H1 (cell line): ENCODE measurements at regions not wholly inside any gene's neighbourhood (a gene's known extent, or its start where the extent isn't known, plus 50 kb on each side); places are given as distances from the start of the nearest gene placed in this dataset.

Source experiments
- CTCF ChIA-PET: fragments of 300-600 bp; sonication (Branson Sonifier 250); formaldehyde crosslinking; loops from one replicate; lab custom pipeline; 2021; ENCODE audit not compliant: partially characterized antibody; lab: Charles Lee
- POLR2A ChIA-PET: fragments of 300-600 bp; sonication (Branson Sonifier 250); formaldehyde crosslinking; loops from one replicate; lab custom pipeline; 2021; ENCODE audit warnings: inconsistent platforms; ENCODE audit not compliant: partially characterized antibody; lab: Charles Lee
- DNase-seq, 2 experiments: peaks; one replicate each; pipeline versions ENCODE4 v3.0.0 to v3.0.0-alpha.2; 2010 to 2022; ENCODE audit warnings: low spot score in 2 of 2, low read depth in 1 of 2, mixed read lengths in 1 of 2
- FAIRE-seq: peaks from 2 replicates; lab custom pipeline; 2011; peaks lifted over from hg19 to GRCh38; lab: Jason Lieb, UNC
- H2AFZ ChIP-seq: 2 replicates; pipeline ENCODE4 v1.8.1; 2012; ENCODE audit warnings: low read length, inconsistent platforms
- H2AK5ac ChIP-seq: 2 replicates; pipeline ENCODE4 v1.6.1; 2013; ENCODE audit warnings: low read depth, low read length
- H2BK120ac ChIP-seq: replicated peaks from 2 replicates; pipeline ENCODE3; 2013; ENCODE audit warnings: low read depth, low read length, inconsistent platforms
- H2BK12ac ChIP-seq: 2 replicates; pipeline ENCODE4 v1.6.1; 2013; ENCODE audit warnings: low read depth, low read length
- H2BK15ac ChIP-seq: 2 replicates; pipeline ENCODE4 v1.6.1; 2013; ENCODE audit warnings: low read length
- H2BK20ac ChIP-seq: 2 replicates; pipeline ENCODE4 v1.6.1; 2013; ENCODE audit warnings: low read length
- H2BK5ac ChIP-seq: 2 replicates; pipeline ENCODE4 v1.6.1; 2013; ENCODE audit warnings: low read depth, low read length
- H3K14ac ChIP-seq: 2 replicates; pipeline ENCODE4 v1.6.1; 2013; ENCODE audit warnings: inconsistent platforms; ENCODE audit not compliant: insufficient read length
- H3K18ac ChIP-seq: 2 replicates; pipeline ENCODE4 v1.6.1; 2013; ENCODE audit warnings: low read length; ENCODE audit errors: extremely low read depth
- H3K23ac ChIP-seq: 2 replicates; pipeline ENCODE4 v1.6.1; 2013; ENCODE audit warnings: inconsistent platforms; ENCODE audit not compliant: insufficient read length
- H3K23me2 ChIP-seq: 2 replicates; pipeline ENCODE4 v1.6.1; 2013; ENCODE audit warnings: low read depth, low read length
- H3K27ac ChIP-seq: 2 replicates; pipeline ENCODE4 v1.6.1; 2011; ENCODE audit warnings: low read depth, low read length, inconsistent platforms
- H3K27me3 ChIP-seq, 4 experiments: replicated peaks in 1 of 4; 1 replicate in 1 of 4; 2 replicates in 3 of 4; pipeline versions ENCODE4 v1.6.1 to v1.8.1; 2011 to 2013; ENCODE audit warnings: low read length in 3 of 4, mild to moderate bottlenecking in 3 of 4, inconsistent platforms in 2 of 4, mixed read lengths in 2 of 4, moderate library complexity in 1 of 4; ENCODE audit not compliant: control insufficient read depth in 3 of 4, insufficient read depth in 3 of 4; ENCODE audit errors: extremely low read depth in 1 of 4
- H3K36me3 ChIP-seq, 4 experiments: 2 replicates each; pipeline versions ENCODE4 v1.6.1 to v1.8.1; 2011 to 2013; ENCODE audit warnings: mild to moderate bottlenecking in 4 of 4, low read length in 3 of 4, moderate library complexity in 2 of 4, control low read depth in 1 of 4, inconsistent platforms in 1 of 4; ENCODE audit not compliant: insufficient read depth in 4 of 4, control insufficient read depth in 2 of 4
- H3K4ac ChIP-seq: replicated peaks from 2 replicates; pipeline ENCODE3; 2013; ENCODE audit warnings: low read length, low read depth, mixed read lengths, inconsistent platforms; ENCODE audit not compliant: insufficient read length
- H3K4me1 ChIP-seq, 4 experiments: replicated peaks in 1 of 4; 1 replicate in 1 of 4; 2 replicates in 3 of 4; pipeline versions ENCODE4 v1.6.1 to v1.8.1; 2011 to 2013; ENCODE audit warnings: low read length in 3 of 4, inconsistent platforms in 2 of 4, mixed read lengths in 1 of 4; ENCODE audit not compliant: insufficient read depth in 4 of 4, control insufficient read depth in 3 of 4
- H3K4me2 ChIP-seq, 2 experiments: 2 replicates each; pipeline versions ENCODE4 v1.6.1 to v1.8.1; 2011 to 2013; ENCODE audit warnings: low read depth in 2 of 2, low read length in 2 of 2, control low read depth in 1 of 2, inconsistent platforms in 1 of 2, mild to moderate bottlenecking in 1 of 2; ENCODE audit not compliant: insufficient read depth in 1 of 2
- H3K4me3 ChIP-seq, 4 experiments: fragments of 200-600, 300-600 bp in 1 of 4; sonication (generic), shearing (Covaris generic), sonication (Bioruptor Twin) in 1 of 4; 2 replicates each; pipeline versions ENCODE4 v1.5.1 to v1.8.1; 2011 to 2016; ENCODE audit warnings: low read length in 4 of 4, low read depth in 3 of 4, control low read depth in 2 of 4, inconsistent platforms in 2 of 4, mild to moderate bottlenecking in 2 of 4, mixed read lengths in 1 of 4, moderate library complexity in 1 of 4; ENCODE audit not compliant: insufficient read depth in 2 of 4; ENCODE audit errors: extremely low read depth in 1 of 4
- H3K56ac ChIP-seq: replicated peaks from 2 replicates; pipeline ENCODE3; 2013; ENCODE audit warnings: low read depth, mild to moderate bottlenecking, mixed read lengths, low read length, inconsistent platforms; ENCODE audit not compliant: insufficient read length
- H3K79me1 ChIP-seq: 2 replicates; pipeline ENCODE4 v1.6.1; 2013; ENCODE audit warnings: low read depth, low read length, control low read depth
- H3K79me2 ChIP-seq, 2 experiments: 2 replicates each; pipeline versions ENCODE4 v1.6.1 to v1.8.1; 2012 to 2013; ENCODE audit warnings: low read length in 2 of 2, mild to moderate bottlenecking in 2 of 2, inconsistent platforms in 1 of 2; ENCODE audit not compliant: insufficient read depth in 2 of 2, control insufficient read depth in 1 of 2
- H3K9ac ChIP-seq, 4 experiments: replicated peaks in 1 of 4; 1 replicate in 1 of 4; 2 replicates in 3 of 4; pipeline versions ENCODE4 v1.6.1 to v1.8.1; 2011 to 2013; ENCODE audit warnings: low read depth in 3 of 4, low read length in 3 of 4, control low read depth in 2 of 4, mild to moderate bottlenecking in 2 of 4, moderate library complexity in 2 of 4, inconsistent platforms in 1 of 4; ENCODE audit errors: extremely low read depth in 1 of 4
- H3K9me3 ChIP-seq, 2 experiments: 2 replicates each; pipeline versions ENCODE4 v1.6.1 to v1.8.1; 2012 to 2013; ENCODE audit warnings: mild to moderate bottlenecking in 2 of 2, moderate library complexity in 2 of 2, control low read depth in 1 of 2, inconsistent platforms in 1 of 2, low read depth in 1 of 2, low read length in 1 of 2, mixed read lengths in 1 of 2; ENCODE audit not compliant: insufficient read depth in 2 of 2
- H4K20me1 ChIP-seq, 2 experiments: replicated peaks in 1 of 2; 2 replicates each; pipeline versions ENCODE3 to v1.8.1; 2011 to 2013; ENCODE audit warnings: inconsistent platforms in 2 of 2, low read length in 2 of 2, mild to moderate bottlenecking in 1 of 2; ENCODE audit not compliant: insufficient read depth in 2 of 2, control insufficient read depth in 1 of 2
- H4K5ac ChIP-seq: 2 replicates; pipeline ENCODE4 v1.6.1; 2013; ENCODE audit warnings: low read length, low read depth, mixed read lengths, inconsistent platforms; ENCODE audit not compliant: insufficient read length
- H4K8ac ChIP-seq: 2 replicates; pipeline ENCODE4 v1.8.0; 2013; ENCODE audit warnings: mild to moderate bottlenecking, moderate library complexity, low read length, inconsistent platforms; ENCODE audit not compliant: insufficient read depth; ENCODE audit errors: extremely low read depth
- H4K91ac ChIP-seq: replicated peaks from 2 replicates; pipeline ENCODE3; 2013; ENCODE audit warnings: low read length, mixed read lengths, inconsistent platforms; ENCODE audit not compliant: insufficient read length
- CHD1 ChIP-seq: IDR thresholded peaks from 2 replicates; pipeline ENCODE4 v1.6.1; 2012; ENCODE audit warnings: low read depth, low read length, improper control_type of control experiment
- CHD2 ChIP-seq: IDR thresholded peaks from 2 replicates; pipeline ENCODE4 v1.6.1; 2012; ENCODE audit warnings: low read length, improper control_type of control experiment
- E2F6 ChIP-seq: IDR thresholded peaks from 2 replicates; pipeline ENCODE4 v1.6.1; 2012; ENCODE audit warnings: inconsistent platforms
- GABPA ChIP-seq: IDR thresholded peaks from 2 replicates; pipeline ENCODE4 v1.6.1; 2011; ENCODE audit warnings: mild to moderate bottlenecking, low read length, moderate library complexity, borderline replicate concordance; ENCODE audit not compliant: insufficient read depth
- JUND ChIP-seq: IDR thresholded peaks from 2 replicates; pipeline ENCODE4 v1.6.1; 2011; ENCODE audit warnings: mild to moderate bottlenecking, improper control_type of control experiment, low read length
- PHF8 ChIP-seq: fragments of 200-600 bp; sonication (generic); conservative IDR thresholded peaks from 2 replicates; pipeline ENCODE4 v1.7.1; 2012; ENCODE audit warnings: low read depth, mild to moderate bottlenecking, inconsistent platforms, low read length, moderate library complexity
- RBBP5 ChIP-seq: IDR thresholded peaks from 2 replicates; pipeline ENCODE4 v1.7.1; 2012; ENCODE audit warnings: low read depth, mild to moderate bottlenecking, inconsistent platforms, low read length, moderate library complexity, borderline replicate concordance
- RXRA ChIP-seq: IDR thresholded peaks from 2 replicates; pipeline ENCODE4 v1.6.1; 2011; ENCODE audit warnings: low read depth, mild to moderate bottlenecking, low read length, moderate library complexity; ENCODE audit not compliant: insufficient read depth
- SP1 ChIP-seq: IDR thresholded peaks from 2 replicates; pipeline ENCODE4 v1.6.1; 2011; ENCODE audit warnings: low read depth, low read length
- SRF ChIP-seq: IDR thresholded peaks from 2 replicates; pipeline ENCODE4 v1.6.1; 2011; ENCODE audit warnings: mild to moderate bottlenecking, low read depth, low read length, moderate library complexity
- SUZ12 ChIP-seq: fragments of 200-600 bp; sonication (generic); IDR thresholded peaks from 2 replicates; pipeline ENCODE4 v1.6.1; 2012; ENCODE audit warnings: mild to moderate bottlenecking, inconsistent platforms, low read length, moderate library complexity, mixed read lengths
- TBP ChIP-seq: IDR thresholded peaks from 2 replicates; pipeline ENCODE4 v1.6.1; 2011; ENCODE audit warnings: low read depth, low read length, improper control_type of control experiment
- USF2 ChIP-seq: IDR thresholded peaks from 2 replicates; pipeline ENCODE4 v1.6.1; 2011; ENCODE audit warnings: low read length, improper control_type of control experiment
- WGBS, 2 experiments: shearing (Covaris generic) in 1 of 2; methylation state at CpG; one replicate each; pipeline versions ENCODE4 v1.1.6 to v1.1.7; 2013 to 2015; ENCODE audit warnings: low lambda C conversion rate in 2 of 2, mixed read lengths in 2 of 2, inconsistent platforms in 1 of 2, low coverage in 1 of 2, missing lambda C conversion rate in 1 of 2; ENCODE audit not compliant: insufficient replicate concordance in 2 of 2, insufficient coverage in 1 of 2, insufficient read length in 1 of 2; ENCODE audit errors: extremely low coverage in 1 of 2, missing lambda C conversion rate in 1 of 2; 5-methylcytosine and 5-hydroxymethylcytosine counted together

- H3K18ac ChIP-seq = no peak overlapping the region
- POLR2A ChIA-PET = interaction anchor here (1.4 kb wide), 1 partner anchor 9 kb away, joined by 4 read pairs; no protein-coding TSS in a partner anchor
- H3K27ac ChIP-seq = no peak overlapping the region
- H3K4me1 ChIP-seq = peaks cover 0 to 9% (median 3%) of the 10 kb centered on the region in 4 experiments; a peak in 4 of 7 replicates
- no peak overlapping the region for H2BK5ac ChIP-seq
- H3K23ac ChIP-seq = no peak overlapping the region
- H3K4me2 ChIP-seq = no peak overlapping the region
- H3K14ac ChIP-seq = no peak overlapping the region
- no peak overlapping the region for H4K8ac ChIP-seq
- no peak overlapping the region for H2AK5ac ChIP-seq
- no peak overlapping the region for H3K9ac ChIP-seq
- H3K4me3 ChIP-seq = no peak overlapping the region
- H3K4ac ChIP-seq = no peak overlapping the region
- no peak for FAIRE-seq
- no peak overlapping the region for H4K91ac ChIP-seq
- no peaks in the 10 kb centered on the region for H3K79me1 ChIP-seq
- H4K5ac ChIP-seq = no peak overlapping the region
- H3K56ac ChIP-seq = no peak overlapping the region
- no peaks in the 10 kb centered on the region for H4K20me1 ChIP-seq
- no peak overlapping the region for H2AFZ ChIP-seq
- H2BK20ac ChIP-seq = no peak overlapping the region
- WGBS, 2 experiments = 90% methylated on average over 6 of the region's 6 CpGs; no CpG with 5 or more reads in 1 of the 2 experiments
- DNase-seq = no peak
- no peak overlapping the region for H2BK120ac ChIP-seq
- H3K27me3 ChIP-seq = no peaks in the 10 kb centered on the region
- H2BK15ac ChIP-seq = no peak overlapping the region
- CTCF ChIA-PET = interaction anchor here (1.0 to 2.0 kb wide), 3 partner anchors 11 to 38 kb away, joined by 3 to 4 read pairs (median 4); no protein-coding TSS in a partner anchor
- H2BK12ac ChIP-seq = no peak overlapping the region
- H3K9me3 ChIP-seq = 0 out of 4 replicates have a peak, but pooled peaks cover 0 to 2% of the 10 kb centered on the region in 2 experiments
- H3K79me2 ChIP-seq = no peaks in the 10 kb centered on the region
- H3K23me2 ChIP-seq = no peaks in the 10 kb centered on the region
- H3K36me3 ChIP-seq = no peaks in the 10 kb centered on the region
- TF ChIP-seq GABPA = no peak
- no peak for TF ChIP-seq USF2
- no peak for TF ChIP-seq PHF8
- no peak for TF ChIP-seq CHD1
- no peak for TF ChIP-seq JUND
- TF ChIP-seq SP1 = no peak
- no peak for TF ChIP-seq SRF
- TF ChIP-seq E2F6 = no peak
- TF ChIP-seq RXRA = no peak
- TF ChIP-seq TBP = no peak
- no peak for TF ChIP-seq SUZ12
- no peak for TF ChIP-seq CHD2
- no peak for TF ChIP-seq RBBP5
Observed at GRCh38 chr12:116389326-116389725, 111.8 kb upstream of the MED13L start.
